ENCODE measurements at regions not wholly inside any gene's neighbourhood (a gene's known extent, or its start where the extent isn't known, plus 50 kb on each side); places are given as distances from the start of the nearest gene placed in this dataset.

- ChIA-PET POLR2A (no interaction called here), CTCF (interaction anchor here (1.6 to 2.4 kb wide), 2 partner anchors 11 to 36 kb away, joined by 3 to 8 read pairs; no protein-coding TSS in a partner anchor)
- Histone ChIP-seq H3K27me3 (ENCODE audit: insufficient read depth) (peaks cover 61% of the 10 kb centered on the region), H3K9me3 (no peaks in the 10 kb centered on the region), H3K36me3 (replicated peaks in 1 of 2; ENCODE audit: control insufficient read depth in 1 of 2, insufficient read depth in 2 of 2, low read length in 1 of 2) (no peaks in the 10 kb centered on the region), H2AFZ (ENCODE audit: low read depth) (no peak overlapping the region), H3K9me2 (no peaks in the 10 kb centered on the region), H3K27ac (ENCODE audit: low read depth in 2 of 2, low read length in 1 of 2) (no peak overlapping the region), H3K79me2 (ENCODE audit: insufficient read depth) (no peaks in the 10 kb centered on the region), H3K4me3 (ENCODE audit: low read depth in 2 of 2, low read length in 1 of 2) (no peak overlapping the region), H3K4me1 (ENCODE audit: control insufficient read depth in 1 of 2, insufficient read depth in 2 of 2, low read depth in 1 of 2, low read length in 1 of 2) (no peaks in the 10 kb centered on the region), H3F3A (replicated peaks; ENCODE audit: insufficient read depth) (no peaks in the 10 kb centered on the region), H3K4me2 (no peak overlapping the region), H3K9ac (no peak overlapping the region), H4K20me1 (ENCODE audit: insufficient read depth) (no peaks in the 10 kb centered on the region)
- no peak for DNase-seq
- 17% methylated on average over 3 of the region's 4 CpGs for WGBS (ENCODE audit: low lambda C conversion rate)
- TF ChIP-seq ZBTB33 (IDR thresholded peaks at IDR 0.05; ENCODE audit: borderline replicate concordance, low read depth) (no peak), SMC3 (IDR thresholded peaks at IDR 0.05; ENCODE audit: low read depth, low read length) (no peak), GATA2 (CRISPR knock-in tag; IDR thresholded peaks at IDR 0.05) (no peak), RAD21 (IDR thresholded peaks at IDR 0.05; ENCODE audit: low read length) (no peak), NRF1 (IDR thresholded peaks at IDR 0.05; ENCODE audit: low read depth, low read length) (no peak), USF2 (IDR thresholded peaks at IDR 0.05; ENCODE audit: borderline replicate concordance, low read depth, low read length) (no peak), PBX3 (IDR thresholded peaks at IDR 0.05) (no peak), REST (IDR thresholded peaks at IDR 0.05; ENCODE audit: low read depth, low read length) (no peak), TCF12 (IDR thresholded peaks at IDR 0.05) (no peak), NFIC (IDR thresholded peaks at IDR 0.05; ENCODE audit: borderline replicate concordance) (no peak), RFX5 (IDR thresholded peaks at IDR 0.05; ENCODE audit: low read length) (no peak), JUND (IDR thresholded peaks at IDR 0.05) (no peak), POLR2AphosphoS5 (IDR thresholded peaks at IDR 0.05; ENCODE audit: low read depth, low read length) (no peak), CHD2 (IDR thresholded peaks at IDR 0.05; ENCODE audit: low read length, partially characterized antibody) (no peak), GABPA (IDR thresholded peaks at IDR 0.05; ENCODE audit: low read depth) (no peak), MAX (IDR thresholded peaks at IDR 0.05; ENCODE audit: low read depth) (no peak), ELF1 (IDR thresholded peaks at IDR 0.05) (no peak), IRF3 (IDR thresholded peaks at IDR 0.05; ENCODE audit: low read depth, low read length) (no peak), EP300 (IDR thresholded peaks at IDR 0.05; ENCODE audit: borderline replicate concordance in 1 of 2, low read depth in 1 of 2, low read length in 1 of 2) (no peak), TAF1 (IDR thresholded peaks at IDR 0.05; ENCODE audit: borderline replicate concordance, low read depth, low read length) (no peak)
Measured at GRCh38 chr12:4027412-4027811, 154.2 kb upstream of the PARP11 start.
